ENCODE measurements at regions not wholly inside any gene's neighbourhood (a gene's known extent, or its start where the extent isn't known, plus 50 kb on each side); places are given as distances from the start of the nearest gene placed in this dataset.

- Histone ChIP-seq H3K36me3 (ENCODE audit: low read depth) (no peaks in the 10 kb centered on the region), H3K4me3 (ENCODE audit: severe bottlenecking) (no peak overlapping the region), H3K4me1 (ENCODE audit: insufficient read depth, poor library complexity, severe bottlenecking) (no peaks in the 10 kb centered on the region), H3K27me3 (ENCODE audit: insufficient read depth, poor library complexity, severe bottlenecking) (no peaks in the 10 kb centered on the region), H3K27ac (ENCODE audit: poor library complexity, severe bottlenecking) (no peak overlapping the region), H3K9me3 (ENCODE audit: severe bottlenecking) (no peaks in the 10 kb centered on the region)
- ATAC-seq (ENCODE audit: low read depth): no peak
- DNase-seq (ENCODE audit: low spot score): no peak
- no peak for TF ChIP-seq CTCF (IDR thresholded peaks at IDR 0.05; ENCODE audit: poor library complexity, severe bottlenecking)
These were observed 54.3 kb upstream of the CREB3L1 start for GRCh38 chr11:46223252-46223513.

- Histone ChIP-seq H3K36me3 (ENCODE audit: low read depth) (no peaks in the 10 kb centered on the region), H3K27me3 (ENCODE audit: insufficient read depth, poor library complexity, severe bottlenecking) (no peaks in the 10 kb centered on the region), H3K27ac (ENCODE audit: poor library complexity, severe bottlenecking) (no peak overlapping the region), H3K4me1 (ENCODE audit: insufficient read depth, poor library complexity, severe bottlenecking) (no peaks in the 10 kb centered on the region), H3K9me3 (ENCODE audit: severe bottlenecking) (no peaks in the 10 kb centered on the region), H3K4me3 (ENCODE audit: severe bottlenecking) (no peak overlapping the region)
- no peak for DNase-seq (ENCODE audit: low spot score)
- ATAC-seq (ENCODE audit: low read depth): no peak
- no peak for TF ChIP-seq CTCF (IDR thresholded peaks at IDR 0.05; ENCODE audit: poor library complexity, severe bottlenecking)
These were observed 54.8 kb upstream of the CREB3L1 start for GRCh38 chr11:46222490-46223251.

GRCh38 chr11:46220313-46220712 is 57.1 kb upstream of the CREB3L1 start:
- DNase-seq (ENCODE audit: low spot score) (no peak), ATAC-seq (ENCODE audit: low read depth) (no peak)
- no peaks in the 10 kb centered on the region for H3K27me3 ChIP-seq (ENCODE audit: insufficient read depth, poor library complexity, severe bottlenecking)
- no peaks in the 10 kb centered on the region for H3K36me3 ChIP-seq (ENCODE audit: low read depth)
- no peak for TF ChIP-seq CTCF (IDR thresholded peaks at IDR 0.05; ENCODE audit: poor library complexity, severe bottlenecking)
- no peaks in the 10 kb centered on the region for H3K9me3 ChIP-seq (ENCODE audit: severe bottlenecking)
- no peaks in the 10 kb centered on the region for H3K4me1 ChIP-seq (ENCODE audit: insufficient read depth, poor library complexity, severe bottlenecking)
- no peak overlapping the region for H3K4me3 ChIP-seq (ENCODE audit: severe bottlenecking)
- no peak overlapping the region for H3K27ac ChIP-seq (ENCODE audit: poor library complexity, severe bottlenecking)

GRCh38 chr11:46216765-46217089 is 60.7 kb upstream of the CREB3L1 start:
- Histone ChIP-seq H3K4me3 (ENCODE audit: severe bottlenecking) (no peak overlapping the region), H3K27ac (ENCODE audit: poor library complexity, severe bottlenecking) (no peak overlapping the region), H3K9me3 (ENCODE audit: severe bottlenecking) (no peaks in the 10 kb centered on the region), H3K27me3 (ENCODE audit: insufficient read depth, poor library complexity, severe bottlenecking) (no peaks in the 10 kb centered on the region), H3K36me3 (ENCODE audit: low read depth) (no peaks in the 10 kb centered on the region), H3K4me1 (ENCODE audit: insufficient read depth, poor library complexity, severe bottlenecking) (no peaks in the 10 kb centered on the region)
- ATAC-seq (ENCODE audit: low read depth) (no peak), DNase-seq (ENCODE audit: low spot score) (no peak)
- no peak for TF ChIP-seq CTCF (IDR thresholded peaks at IDR 0.05; ENCODE audit: poor library complexity, severe bottlenecking)

GRCh38 chr11:46216019-46216764 is 61.3 kb upstream of the CREB3L1 start:
- ATAC-seq (ENCODE audit: low read depth) (no peak), DNase-seq (ENCODE audit: low spot score) (no peak)
- no peaks in the 10 kb centered on the region for H3K36me3 ChIP-seq (ENCODE audit: low read depth)
- H3K4me1 ChIP-seq (ENCODE audit: insufficient read depth, poor library complexity, severe bottlenecking): no peaks in the 10 kb centered on the region
- no peak overlapping the region for H3K27ac ChIP-seq (ENCODE audit: poor library complexity, severe bottlenecking)
- H3K4me3 ChIP-seq (ENCODE audit: severe bottlenecking): no peak overlapping the region
- TF ChIP-seq CTCF (IDR thresholded peaks at IDR 0.05; ENCODE audit: poor library complexity, severe bottlenecking): no peak
- no peaks in the 10 kb centered on the region for H3K27me3 ChIP-seq (ENCODE audit: insufficient read depth, poor library complexity, severe bottlenecking)
- no peaks in the 10 kb centered on the region for H3K9me3 ChIP-seq (ENCODE audit: severe bottlenecking)

Data from RWPE2 (cell line).